ENCODE measurements at regions not wholly inside any gene's neighbourhood (a gene's known extent, or its start where the extent isn't known, plus 50 kb on each side); places are given as distances from the start of the nearest gene placed in this dataset.
"Not testable (repeated sequence)": the region's sequence is repeated elsewhere in the genome, so short reads cannot be mapped to it uniquely, and the experiment has no call there.

DNA sequence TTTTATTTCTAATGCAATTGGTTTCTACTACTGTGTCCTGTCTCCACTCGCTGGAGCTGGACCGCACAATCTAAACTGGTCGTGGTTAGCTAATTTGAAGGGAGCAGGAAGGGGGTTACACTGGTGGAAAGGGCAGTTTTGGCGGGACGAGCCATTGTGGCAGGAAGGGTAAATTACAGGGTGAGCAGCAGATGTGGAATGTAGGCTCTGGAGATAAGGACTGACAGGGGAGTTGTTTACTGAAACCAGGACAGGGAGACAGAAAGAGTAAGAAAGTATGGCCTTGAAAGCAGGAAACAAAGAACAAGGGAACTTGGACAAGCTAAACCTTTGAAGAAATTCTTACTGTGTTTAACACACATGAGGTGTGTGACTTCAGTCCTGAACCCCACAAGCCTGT is 147.8 kb downstream of the ATXN7L3B start:
- no peak for DNase-seq (ENCODE audit: low read depth)

DNA sequence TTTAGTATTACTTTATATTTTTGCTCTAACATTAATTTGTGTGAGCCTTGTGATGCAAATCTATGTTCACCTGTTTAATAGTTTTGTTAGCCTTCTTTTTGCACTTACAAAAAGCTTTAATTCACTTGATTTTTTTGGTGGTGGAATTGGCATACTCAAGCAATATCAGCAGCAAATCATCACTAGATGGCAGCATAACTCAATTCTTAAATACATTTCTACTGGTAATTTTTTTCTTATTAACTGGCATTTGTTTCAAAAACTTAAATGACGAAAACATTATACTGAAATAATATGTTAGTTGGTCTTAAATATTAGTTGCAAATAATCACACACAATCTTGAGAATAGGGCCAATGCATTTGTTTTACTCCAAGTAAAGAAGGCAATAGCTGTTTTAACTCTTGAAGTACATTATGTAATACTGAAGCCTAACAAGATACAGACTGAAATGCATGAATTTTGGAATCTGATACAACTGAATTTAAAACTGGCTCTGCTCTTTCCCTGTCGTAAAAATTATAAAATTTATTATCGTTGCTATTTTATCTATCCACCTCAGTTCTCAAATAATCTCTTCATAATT is 151.5 kb downstream of the ATXN7L3B start:
- peak; percentile 45 for DNase-seq (ENCODE audit: low read depth)

DNA sequence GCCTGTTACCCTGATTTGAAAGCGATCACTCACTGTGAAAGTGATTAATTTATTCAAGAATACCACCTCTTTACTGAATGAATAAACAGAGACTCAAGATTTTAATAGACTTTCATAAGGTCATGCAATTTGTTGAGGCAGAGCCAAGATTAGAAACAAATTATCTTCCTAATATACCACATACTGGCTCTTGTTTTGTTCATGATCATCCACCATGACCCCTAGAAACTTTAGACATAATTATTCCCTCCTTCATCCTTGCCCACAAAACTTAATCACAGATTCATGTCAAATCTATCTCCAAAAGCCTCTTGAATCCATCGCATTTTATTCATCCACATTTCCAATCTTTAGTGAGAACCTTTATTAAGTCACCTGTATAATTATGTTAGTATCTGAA is 152.3 kb downstream of the ATXN7L3B start:
- DNase-seq (ENCODE audit: low read depth): no peak

DNA sequence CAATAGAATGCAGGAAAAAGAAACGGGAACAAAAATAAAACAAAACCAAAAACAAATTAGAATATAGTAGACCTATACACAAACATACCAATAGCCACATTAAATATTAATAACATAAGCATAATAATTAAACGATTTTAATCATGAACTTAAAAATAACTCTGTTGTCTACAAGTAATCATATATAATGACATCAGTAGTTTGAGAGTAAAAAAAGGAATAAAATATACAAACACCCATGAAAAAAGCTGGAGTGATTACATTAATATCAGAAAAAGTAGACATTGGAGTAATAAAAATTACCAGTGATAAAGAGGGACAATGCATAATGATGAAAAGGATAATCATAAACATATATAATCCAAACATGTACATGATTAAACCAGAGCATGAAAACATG is 181.8 kb downstream of the ATXN7L3B start:
- DNase-seq (ENCODE audit: low read depth): no peak

DNA sequence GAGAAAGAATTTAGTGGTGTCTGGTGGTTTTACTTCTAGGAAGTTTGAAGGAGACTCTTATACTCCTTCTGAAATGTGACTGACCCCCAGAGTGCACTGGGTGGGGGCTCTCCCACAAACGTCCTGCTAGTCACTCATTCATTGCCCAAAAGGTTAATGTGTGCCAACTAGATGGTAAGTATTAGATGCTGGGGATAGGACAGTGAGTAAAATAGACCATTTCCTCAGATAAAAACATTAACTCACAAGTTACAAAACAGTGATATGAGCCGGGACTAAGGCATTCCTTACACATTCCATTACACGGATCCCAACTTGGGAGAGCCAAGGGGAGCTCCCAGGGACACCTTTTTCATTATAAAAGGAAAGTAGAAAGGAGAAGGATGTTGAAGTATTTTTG is 185.1 kb downstream of the ATXN7L3B start:
- DNase-seq (ENCODE audit: low read depth): no peak

DNA sequence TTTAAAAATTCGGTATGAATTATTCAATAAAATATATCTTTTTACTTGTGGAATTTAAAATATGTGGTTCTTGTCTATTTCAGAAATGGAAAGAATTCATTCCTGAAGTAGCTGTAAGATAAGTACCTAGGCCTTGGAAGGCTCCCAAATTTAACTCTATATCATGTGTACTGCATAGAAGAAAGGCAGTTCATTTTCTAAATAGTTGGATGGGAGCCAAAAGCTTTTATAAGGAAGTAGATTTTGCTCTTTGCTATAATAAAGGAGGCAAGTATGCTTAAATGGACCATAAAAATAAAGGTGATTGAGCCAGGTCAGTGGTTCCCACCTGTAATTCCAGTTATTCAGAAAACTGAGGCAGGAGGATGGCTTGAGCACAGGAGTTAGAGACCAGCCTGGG is 187.5 kb downstream of the ATXN7L3B start:
- peak; percentile 86 for DNase-seq (ENCODE audit: low read depth)

DNA sequence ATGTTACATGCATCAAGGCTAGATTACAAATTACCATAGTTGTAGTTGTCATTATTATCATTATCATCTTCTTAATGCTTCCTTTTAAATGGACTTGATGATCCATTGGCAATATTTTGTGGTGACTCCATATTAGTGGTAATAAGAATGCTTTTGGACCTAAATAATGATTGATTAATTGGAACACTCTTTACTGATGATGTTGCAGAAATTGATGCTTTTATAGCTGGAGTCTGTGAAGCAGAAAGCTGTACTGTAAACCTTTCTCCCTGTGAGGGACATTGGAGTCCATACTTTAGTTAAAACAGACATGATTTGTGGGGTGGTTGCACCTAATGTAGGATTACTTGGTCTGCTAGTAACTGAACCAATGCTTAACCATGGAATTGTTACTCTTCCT is 190.4 kb downstream of the ATXN7L3B start:
- no peak for DNase-seq (ENCODE audit: low read depth)

DNA sequence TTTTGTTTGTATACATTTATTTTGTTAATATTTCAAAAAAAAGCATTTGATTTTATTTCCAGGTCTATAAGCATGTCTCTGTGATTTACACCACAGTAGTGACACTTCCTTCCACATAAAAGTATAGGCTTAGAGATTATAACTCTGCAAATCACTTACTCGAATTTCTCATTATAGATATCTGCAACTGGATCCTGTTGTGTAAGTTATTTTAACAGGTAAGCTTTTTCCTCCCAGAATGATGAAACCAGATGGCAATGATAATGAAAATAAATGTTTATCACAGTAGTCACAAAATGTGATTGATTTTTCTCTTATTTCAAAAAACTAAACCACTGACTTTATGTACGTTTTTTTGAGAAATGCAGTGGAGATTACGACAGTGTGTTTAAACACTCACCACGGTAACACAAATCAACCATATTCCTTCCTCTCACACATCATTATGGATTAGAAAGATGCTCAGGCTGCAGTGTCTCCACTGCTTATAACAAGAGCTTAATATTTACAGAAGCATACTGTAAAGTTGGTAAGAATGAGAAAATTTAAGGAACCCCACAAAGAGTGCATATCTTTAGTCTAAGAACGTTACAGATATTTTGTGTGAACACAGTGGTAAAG is 194.6 kb downstream of the ATXN7L3B start:
- no peak for DNase-seq (ENCODE audit: low read depth)

DNA sequence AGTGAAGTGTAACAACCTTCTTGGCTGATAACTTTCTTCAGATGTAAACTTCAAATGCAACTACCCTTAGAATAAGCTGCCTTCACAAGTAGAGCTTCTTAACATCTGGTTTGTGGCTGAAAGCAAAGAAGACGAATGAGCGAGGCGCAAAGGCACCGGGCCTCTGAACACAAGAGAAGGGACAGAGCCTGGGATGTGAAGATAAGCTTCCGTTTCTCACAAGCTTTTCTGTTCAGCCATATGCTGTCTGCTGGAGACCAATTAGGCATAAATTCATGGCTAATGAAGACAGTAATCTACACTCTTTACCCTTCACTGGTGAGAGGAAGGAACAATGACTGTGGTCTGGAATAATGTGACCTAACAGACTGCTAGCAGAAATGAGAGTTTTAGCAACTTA is 195.2 kb downstream of the ATXN7L3B start:
- DNase-seq (ENCODE audit: low read depth): no peak

DNA sequence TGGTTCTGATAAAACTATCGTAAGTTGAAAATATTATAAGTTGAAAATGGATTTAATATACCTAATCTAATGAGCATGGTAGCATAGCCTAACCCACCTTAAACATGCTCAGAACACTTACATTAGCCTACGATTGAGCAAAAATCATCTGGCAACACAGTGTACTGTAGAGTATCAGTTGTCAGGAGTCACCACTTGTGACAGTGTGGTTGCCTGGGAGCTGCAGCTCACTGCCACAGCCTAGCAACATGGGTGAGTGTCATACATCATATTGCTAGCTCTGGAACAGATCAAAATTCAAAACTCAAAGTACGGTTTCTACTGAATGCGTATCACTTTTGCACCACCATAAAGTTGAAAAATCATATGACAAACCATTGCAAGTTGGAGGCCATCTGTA is 203.5 kb downstream of the ATXN7L3B start:
- DNase-seq (ENCODE audit: low read depth): no peak

DNA sequence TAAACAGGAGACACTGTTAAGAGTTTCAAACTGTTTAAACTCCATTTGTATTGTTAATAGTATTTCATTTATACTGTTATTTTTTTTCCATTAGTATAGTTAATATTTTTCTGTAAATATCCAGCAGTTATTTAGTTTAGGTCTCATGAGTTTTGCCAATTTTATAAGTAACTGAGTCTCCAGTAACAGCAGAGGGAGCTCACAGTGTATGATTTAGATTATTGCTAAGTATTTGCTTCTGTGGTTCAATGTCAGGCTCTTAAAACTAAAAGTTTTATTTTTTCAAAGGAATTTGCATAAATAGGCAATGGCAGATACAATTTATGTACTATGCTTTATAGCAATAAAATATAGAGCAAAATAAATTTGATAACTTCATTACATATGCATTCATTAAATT is 209.7 kb downstream of the ATXN7L3B start:
- DNase-seq (ENCODE audit: low read depth): no peak

DNA sequence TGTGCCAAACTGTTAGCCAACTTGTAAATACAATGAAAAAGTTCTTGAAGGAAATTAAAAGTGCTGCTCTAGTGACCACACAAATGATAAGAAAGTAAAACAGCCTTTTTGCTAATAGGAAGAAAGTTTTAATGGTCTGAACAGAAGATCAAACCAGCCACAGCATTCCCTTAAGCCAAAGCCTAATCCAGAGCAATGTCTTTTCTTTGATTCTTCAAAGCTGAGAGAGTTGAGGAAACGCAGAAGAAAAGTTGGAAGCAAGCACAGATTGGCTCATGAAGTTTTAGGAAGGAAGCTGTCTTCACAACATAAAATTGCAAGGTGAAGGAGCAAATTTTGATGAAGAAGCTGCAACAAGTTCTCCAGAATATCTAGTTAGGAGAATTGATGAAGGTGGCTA is 213.8 kb downstream of the ATXN7L3B start:
- DNase-seq (ENCODE audit: low read depth): no peak

DNA sequence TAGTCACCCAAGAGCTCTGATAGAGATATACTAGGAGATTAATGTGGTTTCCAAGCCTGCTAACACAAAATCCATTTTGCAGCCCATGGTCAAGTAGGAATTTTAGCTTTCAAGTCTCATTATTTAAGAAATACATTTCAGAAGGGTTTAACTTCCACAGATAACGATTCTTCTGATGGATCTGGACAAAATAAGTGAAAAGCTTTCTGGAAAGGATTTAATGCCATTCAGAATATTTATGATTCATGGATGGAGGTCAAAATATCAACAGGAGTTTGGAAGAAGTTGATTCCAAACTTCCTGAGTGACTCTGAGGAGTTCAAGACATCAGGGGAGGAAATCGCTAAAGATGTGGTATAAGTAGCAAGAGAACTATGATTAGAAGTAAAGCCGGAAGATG is 214.6 kb downstream of the ATXN7L3B start:
- DNase-seq (ENCODE audit: low read depth): no peak

DNA sequence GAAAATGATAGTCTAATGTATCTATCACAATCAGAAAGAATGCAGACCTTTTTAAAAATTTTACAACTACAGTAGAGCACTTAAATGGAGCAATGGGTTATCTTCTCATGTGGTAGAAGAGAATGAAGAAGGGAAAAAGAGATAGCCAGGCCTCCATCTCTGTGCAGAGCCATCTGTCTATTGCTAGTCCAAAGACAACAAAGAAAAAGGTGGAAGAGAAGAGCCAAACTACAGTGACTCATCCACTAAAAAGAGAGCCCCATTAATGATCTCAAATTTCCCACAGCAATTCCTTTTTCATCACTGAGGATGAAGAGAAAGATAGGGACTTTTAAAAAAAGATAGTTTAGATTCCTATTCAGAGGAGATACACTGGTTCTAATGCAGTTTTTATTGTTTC is 232.9 kb downstream of the ATXN7L3B start:
- no peak for DNase-seq (ENCODE audit: low read depth)

DNA sequence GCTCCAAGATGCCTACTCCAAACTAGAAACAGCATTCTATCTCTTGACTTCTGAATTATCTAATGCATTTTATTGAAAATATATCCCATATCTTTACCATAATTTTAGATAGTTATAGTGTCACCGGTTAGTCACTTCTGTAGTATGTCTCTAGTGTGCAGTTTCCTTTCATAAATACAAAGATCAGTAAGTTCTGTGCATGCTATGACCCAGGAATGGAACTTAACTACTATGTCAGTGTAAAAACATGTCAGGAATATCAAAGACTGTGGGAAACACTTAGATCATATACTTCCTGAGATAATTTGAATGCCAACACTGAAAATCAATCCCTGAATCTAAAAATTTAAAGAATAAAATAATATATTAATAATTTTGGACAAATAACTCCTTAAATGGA is 237.6 kb downstream of the ATXN7L3B start:
- no peak for DNase-seq (ENCODE audit: low read depth)

DNA sequence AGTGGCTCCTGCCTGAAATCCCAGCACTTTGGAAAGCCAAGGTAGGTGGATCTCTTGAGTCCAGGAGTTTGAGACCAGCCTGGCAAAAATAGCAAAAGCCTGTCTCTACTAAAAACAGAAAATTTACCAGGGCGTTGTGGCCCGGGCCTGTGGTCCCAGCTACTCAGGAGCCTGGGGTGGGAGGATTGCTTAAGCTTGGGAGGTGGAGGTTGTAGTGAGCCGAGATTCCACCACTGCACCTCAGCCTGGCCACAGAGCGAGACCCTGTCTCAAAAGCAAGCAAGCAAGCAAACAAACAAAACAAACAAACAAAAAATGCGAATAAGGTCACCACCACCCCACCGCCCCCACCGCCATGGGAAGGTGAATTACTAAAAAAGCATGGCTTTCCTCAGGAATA is 238.7 kb downstream of the ATXN7L3B start:
- no peak for DNase-seq (ENCODE audit: low read depth)

DNA sequence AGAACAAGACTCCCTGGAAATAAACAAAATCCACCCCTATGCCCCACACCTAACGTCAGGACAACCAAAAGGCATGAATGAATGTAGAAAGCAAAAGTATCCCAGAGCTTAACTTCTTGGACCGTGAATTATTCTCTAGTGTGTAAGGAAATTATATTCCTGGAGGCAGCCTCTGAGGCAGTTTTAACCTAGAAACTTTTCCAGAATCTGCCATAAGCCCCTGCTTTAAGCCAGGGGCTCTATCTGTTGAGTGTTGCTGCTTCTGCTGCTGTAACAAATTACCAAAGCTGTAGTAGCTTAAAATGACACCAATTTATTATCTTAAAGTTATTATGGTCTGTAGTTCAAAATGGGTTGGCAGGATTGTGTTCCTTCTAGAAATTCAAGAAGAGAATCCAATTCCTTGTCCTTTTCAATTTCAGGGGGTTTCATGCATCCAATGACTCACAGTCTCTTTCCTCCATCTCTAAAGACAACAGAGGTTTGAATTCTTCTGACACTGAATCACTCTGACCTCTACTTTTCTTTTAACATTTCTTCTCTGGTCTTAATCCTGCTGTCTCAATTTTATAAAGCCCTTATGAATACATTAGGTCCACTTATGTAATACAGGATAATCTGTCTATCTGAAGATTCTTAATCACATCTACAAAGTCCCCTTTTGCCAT is 242.7 kb downstream of the ATXN7L3B start:
- DNase-seq (ENCODE audit: low read depth): peak; percentile 66

DNA sequence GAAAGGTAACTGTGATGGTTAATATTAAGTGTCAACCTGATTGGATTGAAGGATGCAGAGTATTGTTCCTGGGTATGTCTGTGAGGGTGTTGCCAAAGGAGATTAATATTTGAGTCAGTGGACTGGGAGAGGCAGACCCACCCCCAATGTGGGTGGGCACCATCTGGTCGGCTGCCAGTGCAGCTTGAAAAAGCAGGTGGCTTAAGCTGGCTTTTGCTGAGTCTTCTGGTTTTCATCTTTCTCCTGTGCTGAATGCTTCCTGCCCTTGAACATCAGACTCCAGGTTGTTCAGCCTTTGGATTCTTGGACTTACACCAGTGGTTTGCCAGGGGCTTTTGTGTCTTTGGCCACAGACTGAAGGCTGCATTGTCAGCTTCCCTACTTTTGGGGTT is 243.2 kb downstream of the ATXN7L3B start:
- DNase-seq (ENCODE audit: low read depth): not testable (repeated sequence)

DNA sequence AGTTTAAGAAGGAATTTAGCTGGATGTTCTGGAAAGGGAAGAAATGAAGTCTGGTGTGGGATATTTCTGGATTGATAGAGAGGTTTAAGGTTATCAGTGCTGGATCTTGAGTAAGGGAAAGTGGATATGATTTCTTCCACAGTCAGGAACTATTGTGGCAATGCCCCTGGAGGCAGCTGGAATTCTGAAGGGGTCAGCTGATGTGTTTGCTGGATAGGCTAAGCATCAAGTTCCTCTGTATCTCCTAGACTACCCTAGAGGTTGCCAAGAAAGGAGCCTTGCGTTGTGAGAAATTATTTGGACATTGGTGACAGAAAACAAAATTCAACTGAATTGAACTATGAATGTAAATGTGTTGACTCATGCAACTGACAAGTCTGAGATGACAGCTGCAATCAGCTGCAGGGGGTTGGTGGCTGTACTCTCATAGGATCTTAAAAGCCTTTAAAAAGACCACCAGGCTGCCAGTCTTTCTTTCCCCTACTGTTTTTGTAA is 244.4 kb downstream of the ATXN7L3B start:
- no peak for DNase-seq (ENCODE audit: low read depth)

DNA sequence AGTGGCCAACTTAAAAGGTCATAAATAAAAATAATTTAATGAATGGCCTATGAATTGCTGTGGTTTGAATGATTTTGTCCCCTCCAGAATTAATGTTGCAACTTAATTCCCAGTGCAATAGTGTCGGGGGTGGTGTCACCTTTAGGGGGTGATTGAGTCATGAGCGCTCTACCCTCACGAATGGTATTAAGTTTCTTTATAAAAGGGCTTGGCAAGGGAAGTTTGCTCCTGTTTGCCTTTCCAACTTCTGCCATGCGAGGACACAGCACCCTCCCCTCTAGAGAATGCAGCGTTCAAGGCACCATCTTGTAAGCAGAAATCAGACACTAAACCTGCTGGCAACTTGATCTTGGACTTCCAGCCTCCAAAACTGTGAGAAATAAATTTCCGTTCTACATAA is 253.3 kb downstream of the ATXN7L3B start:
- DNase-seq (ENCODE audit: low read depth): no peak

DNA sequence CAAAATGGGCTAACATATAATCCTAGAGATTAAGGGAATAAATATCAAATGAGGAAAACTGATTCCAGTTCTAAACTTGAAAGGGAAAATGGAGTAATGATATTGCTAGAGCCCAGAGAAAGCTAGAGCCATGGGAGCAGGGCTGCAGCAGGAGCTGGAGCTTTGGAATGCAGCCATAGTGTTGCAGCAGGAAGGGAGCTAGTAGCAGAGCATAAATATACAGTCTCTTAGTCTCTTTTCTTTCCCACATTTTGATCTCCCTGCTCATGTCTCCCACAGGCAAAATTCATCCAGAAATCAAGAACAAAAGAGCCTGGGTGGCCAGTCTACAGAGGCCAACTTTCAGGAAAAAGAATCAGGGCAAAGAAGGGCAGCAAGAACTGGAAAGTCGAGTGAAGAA is 253.7 kb downstream of the ATXN7L3B start:
- DNase-seq (ENCODE audit: low read depth): no peak

DNA sequence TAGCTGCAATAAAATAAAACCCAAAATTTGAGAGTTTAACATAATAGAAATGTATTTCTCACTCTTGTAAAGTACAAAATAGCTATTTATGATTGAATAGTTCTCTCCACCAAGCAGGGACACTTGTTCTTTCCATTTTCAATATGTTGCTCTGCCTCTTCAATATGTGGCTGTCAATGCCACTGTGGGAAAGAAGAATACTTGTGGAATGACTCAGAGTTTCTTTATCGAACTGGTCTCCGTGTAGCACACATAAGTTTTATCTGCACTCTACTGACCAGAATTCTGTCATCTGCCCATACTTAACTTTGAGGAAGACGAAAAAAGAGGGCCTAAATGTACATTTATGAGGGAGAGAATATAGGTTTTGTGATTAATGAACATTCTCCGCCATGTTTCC is 256.9 kb downstream of the ATXN7L3B start:
- DNase-seq (ENCODE audit: low read depth): no peak

DNA sequence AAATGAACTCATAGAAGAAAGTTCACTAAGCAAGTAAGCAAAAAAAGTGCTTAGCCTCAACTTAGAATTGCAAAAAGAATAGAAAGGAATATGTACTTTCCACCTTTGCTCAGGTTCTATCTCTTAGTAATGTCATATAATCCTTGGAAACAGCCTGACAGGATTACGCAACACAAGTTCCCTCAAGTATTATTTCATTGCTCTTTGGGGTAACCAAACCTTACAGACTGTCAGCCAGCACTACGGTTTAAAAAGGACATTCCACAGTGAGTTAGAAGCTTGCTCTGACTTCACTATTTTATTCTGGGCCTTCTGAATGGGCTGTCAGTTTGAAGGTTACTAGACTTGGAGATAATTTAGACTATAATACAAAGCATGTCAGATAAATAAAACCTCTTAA is 264.0 kb downstream of the ATXN7L3B start:
- DNase-seq (ENCODE audit: low read depth): no peak
